ENCODE measurements at regions not wholly inside any gene's neighbourhood (a gene's known extent, or its start where the extent isn't known, plus 50 kb on each side); places are given as distances from the start of the nearest gene placed in this dataset.

- H3K4me1 ChIP-seq = peaks cover 0 to 11% (median 0%) of the 10 kb centered on the region in 3 donors
- intact Hi-C loops (cut with DNase I) = no loop called here
- TF ChIP-seq CTCF (IDR thresholded peaks at IDR 0.05) = no peak
- peaks cover 0 to 5% (median 4%) of the 10 kb centered on the region in 3 donors for H3K9me3 ChIP-seq
- H3K4me3 ChIP-seq = no peak overlapping the region
- H3K27me3 ChIP-seq = peaks cover 0 to 53% (median 0%) of the 10 kb centered on the region in 4 donors
- no peaks in the 10 kb centered on the region for H3K36me3 ChIP-seq
- DNase-seq = no peak
- WGBS, 2 donors = 76 to 92% methylated on average over 2 to 6 of the region's 7 CpGs
- H3K27ac ChIP-seq = no peak overlapping the region
Observed at GRCh38 chr4:3713346-3713745, 52.8 kb upstream of the ADRA2C start.

- no peak for DNase-seq
Observed at GRCh38 chr4:3712936-3713335, 53.2 kb upstream of the ADRA2C start.

GRCh38 chr4:3712112-3712805 is 53.9 kb upstream of the ADRA2C start:
- Histone ChIP-seq H3K27ac (no peak overlapping the region), H3K4me1 (peaks cover 0 to 22% (median 0%) of the 10 kb centered on the region in 3 donors), H3K9me3 (no peaks in the 10 kb centered on the region), H3K36me3 (no peaks in the 10 kb centered on the region), H3K4me3 (no peak overlapping the region), H3K27me3 (peaks cover 0 to 50% (median 0%) of the 10 kb centered on the region in 4 donors)
- no peak for TF ChIP-seq CTCF (IDR thresholded peaks at IDR 0.05)
- TF ChIP-seq POLR2A (IDR thresholded peaks at IDR 0.05) = no peak
- 64 to 77% methylated on average over 4 to 7 of the region's 12 CpGs for WGBS, 2 donors
- DNase-seq = no peak
- intact Hi-C loops (cut with DNase I) = no loop called here

More at GRCh38 chr4:3712936-3713335, 53.2 kb upstream of the ADRA2C start:
- TF ChIP-seq POLR2A (IDR thresholded peaks at IDR 0.05) = no peak
- no peak for TF ChIP-seq CTCF (IDR thresholded peaks at IDR 0.05)
- peaks cover 0 to 53% (median 0%) of the 10 kb centered on the region in 4 donors for H3K27me3 ChIP-seq
- WGBS, 2 donors = 80% methylated on average over 1 of the region's 20 CpGs; no CpG with 5 or more reads in 1 of the 2 donors
- H3K36me3 ChIP-seq = no peaks in the 10 kb centered on the region
- no peak overlapping the region for H3K4me3 ChIP-seq
- H3K4me1 ChIP-seq = peaks cover 0 to 15% (median 0%) of the 10 kb centered on the region in 3 donors
- H3K9me3 ChIP-seq = peaks cover 0 to under 1% (median 0%) of the 10 kb centered on the region in 3 donors
- intact Hi-C loops (cut with DNase I) = no loop called here
- no peak overlapping the region for H3K27ac ChIP-seq

GRCh38 chr4:3711183-3712111 is 54.7 kb upstream of the ADRA2C start:
- TF ChIP-seq POLR2A (IDR thresholded peaks at IDR 0.05) = no peak
- Histone ChIP-seq H3K27ac (no peak overlapping the region), H3K4me3 (no peak overlapping the region), H3K9me3 (no peaks in the 10 kb centered on the region), H3K27me3 (peaks cover 0 to 45% (median 0%) of the 10 kb centered on the region in 4 donors), H3K36me3 (no peaks in the 10 kb centered on the region), H3K4me1 (peaks cover 0 to 23% (median 0%) of the 10 kb centered on the region in 3 donors)
- 69 to 70% methylated on average over 6 to 20 of the region's 35 CpGs for WGBS, 2 donors
- intact Hi-C loops (cut with DNase I) = no loop called here
- no peak for DNase-seq

DNA sequence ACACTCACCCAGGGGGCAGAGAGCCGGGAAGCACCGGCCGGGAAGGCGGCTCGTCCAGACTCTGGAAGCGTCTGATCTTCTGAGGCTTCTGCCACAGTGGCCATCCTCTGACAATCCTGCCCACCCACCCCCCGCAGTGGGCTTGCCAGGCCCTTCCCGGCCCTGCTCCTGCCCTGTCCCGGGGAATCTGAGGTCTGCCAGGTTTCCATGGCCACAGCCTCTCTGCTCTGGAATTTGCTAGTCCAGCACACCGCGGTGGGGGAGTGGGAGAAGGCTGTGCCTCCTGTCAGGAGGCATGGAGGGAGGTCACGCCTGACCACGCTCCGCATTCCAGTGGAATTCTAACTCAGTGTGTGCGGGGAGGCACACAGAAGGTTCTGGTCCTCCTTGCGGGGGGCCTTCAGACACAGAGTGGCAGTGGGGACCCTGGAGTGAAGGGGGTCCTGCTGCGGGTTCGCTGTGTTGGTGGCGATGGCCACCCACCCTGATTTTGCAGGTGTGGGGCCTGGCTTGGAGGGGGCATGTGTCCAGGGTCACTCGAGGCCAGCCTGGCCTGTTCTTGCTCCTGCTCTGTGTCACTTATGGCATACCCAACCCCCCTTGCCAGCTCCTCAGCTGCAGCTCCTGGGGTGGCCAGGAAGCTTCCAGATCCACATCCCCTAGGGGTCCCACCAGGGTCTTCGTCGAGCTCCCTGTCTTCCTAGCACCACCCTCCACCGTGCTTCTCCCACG is 55.6 kb upstream of the ADRA2C start:
- no peak for TF ChIP-seq CTCF (IDR thresholded peaks at IDR 0.05)
- TF ChIP-seq POLR2A (IDR thresholded peaks at IDR 0.05) = no peak
- intact Hi-C loops (cut with DNase I) = no loop called here
- H3K4me3 ChIP-seq = no peak overlapping the region
- no peak for DNase-seq
- no peaks in the 10 kb centered on the region for H3K36me3 ChIP-seq
- H3K27ac ChIP-seq = no peak overlapping the region
- peaks cover 0 to 45% (median 0%) of the 10 kb centered on the region in 4 donors for H3K27me3 ChIP-seq
- H3K9me3 ChIP-seq = no peaks in the 10 kb centered on the region
- H3K4me1 ChIP-seq = peaks cover 0 to 17% (median 0%) of the 10 kb centered on the region in 3 donors
- WGBS, 2 donors = 64 to 90% methylated on average over 6 to 7 of the region's 24 CpGs
